Embryonic facial prominence (tissue), 1 donor: ENCODE measurements at regions not wholly inside any gene's neighbourhood (a gene's known extent, or its start where the extent isn't known, plus 50 kb on each side); places are given as distances from the start of the nearest gene placed in this dataset.
"Not testable (repeated sequence)": the region's sequence is repeated elsewhere in the genome, so short reads cannot be mapped to it uniquely, and the experiment has no call there.

Source experiments
- DNase-seq: peaks from one replicate; pipeline ENCODE4 v3.0.0-alpha.2; 2016; ENCODE audit errors: extremely low spot score

DNA sequence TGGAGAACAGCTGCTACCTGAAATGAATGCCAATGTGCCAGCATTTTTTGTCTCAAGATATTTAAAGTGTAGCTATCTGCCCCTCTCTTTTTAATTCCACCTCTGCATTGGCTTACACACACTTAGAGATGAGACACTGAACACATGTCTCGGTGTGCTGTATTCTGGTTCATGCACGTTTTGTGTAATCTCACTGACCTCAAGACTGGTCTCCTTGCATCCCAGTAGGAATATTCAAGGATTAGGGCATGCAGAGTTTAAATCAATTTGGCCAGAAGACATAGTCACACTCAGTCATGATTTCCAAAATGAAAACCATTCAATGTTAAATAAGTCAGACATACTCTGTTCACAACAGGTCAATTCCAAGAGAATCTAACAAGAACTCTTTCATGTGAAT, 561.8 kb upstream of the TUSC1 start:
- DNase-seq: no peak

DNA sequence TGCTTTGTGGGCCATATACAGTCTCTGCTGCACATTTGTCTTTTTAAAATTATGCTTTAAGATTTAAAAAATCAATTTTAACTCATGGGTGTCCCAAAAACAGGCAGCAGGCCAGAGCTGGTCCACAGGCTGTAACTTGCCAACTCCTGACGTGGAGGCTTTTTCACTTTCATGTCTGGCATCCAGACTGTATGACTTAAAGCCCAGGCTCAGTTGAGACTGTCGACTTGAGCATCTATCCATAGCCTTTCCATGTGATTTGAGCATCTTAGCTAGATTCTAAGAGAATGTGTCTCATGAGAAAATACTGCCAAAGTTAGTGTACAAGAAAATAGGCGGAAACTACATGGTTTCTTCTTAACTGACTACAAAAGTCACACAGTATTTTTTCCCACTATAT, 559.0 kb upstream of the TUSC1 start:
- DNase-seq: no peak

DNA sequence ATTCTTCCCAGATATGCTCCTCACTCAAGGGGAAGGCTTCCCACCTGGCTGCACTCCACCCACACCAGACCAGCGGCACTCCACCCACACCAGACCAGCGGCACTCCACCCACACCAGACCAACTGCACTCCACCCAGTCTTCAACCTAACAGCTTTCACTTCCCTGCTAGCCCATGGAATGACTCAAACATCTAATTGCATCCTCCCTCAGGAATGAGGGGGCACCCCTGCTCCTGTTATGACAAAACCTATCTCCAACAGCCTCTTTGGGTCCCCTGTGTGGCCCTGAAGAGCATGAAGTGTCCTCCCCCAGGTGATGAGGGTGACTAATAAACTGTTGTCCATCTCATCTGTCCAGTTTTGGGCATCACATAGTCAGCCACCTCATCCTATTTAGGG, 556.6 kb upstream of the TUSC1 start:
- DNase-seq: no peak

DNA sequence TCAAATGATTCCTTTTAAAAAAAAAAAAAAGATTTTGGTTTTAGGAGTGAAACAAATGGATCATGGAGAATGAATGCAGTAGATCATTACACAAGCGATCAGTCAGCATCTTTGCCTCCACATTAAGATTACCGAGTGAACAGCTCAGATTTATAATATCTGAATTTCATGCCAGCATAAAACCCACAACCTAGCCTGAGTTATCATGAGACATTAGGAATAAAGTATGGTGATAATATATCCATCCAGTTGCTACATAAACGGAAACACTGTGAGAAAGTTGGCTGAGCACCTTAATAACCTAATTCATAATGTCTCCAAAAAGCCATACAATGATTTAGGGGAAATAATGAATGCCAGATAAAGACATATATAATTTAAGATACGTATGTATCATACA, 553.1 kb upstream of the TUSC1 start:
- no peak for DNase-seq

DNA sequence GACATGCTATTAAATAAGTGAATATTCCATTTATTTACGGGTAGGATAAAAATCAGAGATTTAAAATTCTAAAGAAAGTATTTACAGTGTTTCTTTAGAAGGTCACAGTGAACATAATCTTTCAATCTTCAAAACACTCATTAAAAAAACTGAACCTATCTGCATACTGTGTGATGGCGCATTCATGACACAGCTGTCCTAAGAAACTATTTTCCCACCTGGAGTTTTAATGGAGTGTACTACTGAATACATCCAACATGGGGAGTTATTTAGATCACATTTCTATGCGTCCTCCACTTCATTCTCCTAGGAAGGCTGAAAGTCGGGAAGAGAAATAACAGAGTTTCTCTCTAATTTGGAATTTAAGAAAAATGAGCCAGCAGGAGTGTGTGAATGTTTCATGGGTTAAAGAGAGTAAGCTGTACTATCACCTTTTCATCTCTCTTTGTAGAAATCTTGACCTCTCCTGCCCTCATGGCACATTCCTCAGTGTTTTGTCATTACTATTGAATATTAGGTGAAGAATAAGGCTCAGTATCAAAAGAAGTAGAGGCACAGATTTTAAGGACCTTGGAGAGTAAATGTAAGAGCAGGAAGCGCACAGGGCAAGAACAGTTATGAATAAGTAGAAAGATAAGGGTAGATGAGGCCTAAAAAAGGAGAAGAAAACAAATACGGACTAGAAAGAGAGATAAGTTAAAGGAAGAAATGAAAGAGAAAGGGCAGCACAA, 551.2 kb upstream of the TUSC1 start:
- no peak for DNase-seq

DNA sequence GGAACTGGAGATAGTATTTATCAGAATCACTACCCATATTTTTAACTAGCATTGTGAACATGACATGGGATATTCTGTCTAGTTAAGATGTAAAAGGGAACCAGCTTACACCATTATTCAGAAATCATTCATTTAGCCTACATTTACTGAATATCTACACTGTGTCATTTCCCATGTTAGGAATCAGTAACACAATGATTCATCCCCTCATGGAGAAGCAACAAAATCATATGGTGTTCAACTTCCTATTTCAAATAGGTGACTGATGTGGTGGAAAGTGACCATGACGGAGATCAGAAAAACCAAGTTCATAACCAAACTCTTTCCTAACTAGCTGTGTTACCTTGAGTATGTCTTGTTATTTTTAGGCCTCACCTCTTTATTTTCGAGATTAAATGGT, 550.0 kb upstream of the TUSC1 start:
- DNase-seq: no peak

DNA sequence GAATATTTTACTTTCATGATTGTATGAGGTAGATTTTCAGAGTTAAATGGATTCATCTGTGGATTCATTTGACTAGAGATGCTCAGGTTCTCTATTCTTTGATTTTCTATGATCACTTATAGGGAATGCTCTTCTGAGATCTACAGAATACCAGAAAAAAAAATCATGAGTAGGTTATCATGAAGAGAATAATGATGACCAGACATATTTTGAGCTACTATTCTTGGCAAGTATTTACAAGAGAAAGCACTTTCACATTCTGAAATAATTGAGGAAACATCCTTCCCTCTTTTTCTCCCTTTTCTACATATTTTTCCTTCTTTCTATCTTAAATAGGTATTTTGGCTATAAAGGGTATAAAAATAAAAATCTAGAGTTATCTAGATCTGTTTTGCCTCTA, 543.0 kb upstream of the TUSC1 start:
- DNase-seq: no peak

DNA sequence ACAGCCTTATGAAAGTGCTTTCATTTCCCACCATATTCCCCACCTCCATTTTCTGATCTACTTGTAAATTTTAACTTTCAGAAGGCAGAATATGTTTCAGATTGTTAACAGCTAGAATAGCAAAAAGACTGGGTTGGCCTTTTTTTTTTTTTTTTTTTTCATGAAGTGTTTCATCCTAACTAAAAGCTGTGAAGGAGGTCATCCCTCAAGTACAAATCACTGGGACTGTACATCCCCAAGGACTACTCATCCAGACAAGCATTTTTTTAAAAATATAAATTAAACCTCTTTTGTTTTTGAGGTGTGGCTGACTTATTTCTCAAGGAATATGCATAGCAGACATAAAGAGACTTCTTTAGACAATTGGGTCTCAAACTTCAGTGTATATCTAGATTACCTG, 542.1 kb upstream of the TUSC1 start:
- DNase-seq: no peak

DNA sequence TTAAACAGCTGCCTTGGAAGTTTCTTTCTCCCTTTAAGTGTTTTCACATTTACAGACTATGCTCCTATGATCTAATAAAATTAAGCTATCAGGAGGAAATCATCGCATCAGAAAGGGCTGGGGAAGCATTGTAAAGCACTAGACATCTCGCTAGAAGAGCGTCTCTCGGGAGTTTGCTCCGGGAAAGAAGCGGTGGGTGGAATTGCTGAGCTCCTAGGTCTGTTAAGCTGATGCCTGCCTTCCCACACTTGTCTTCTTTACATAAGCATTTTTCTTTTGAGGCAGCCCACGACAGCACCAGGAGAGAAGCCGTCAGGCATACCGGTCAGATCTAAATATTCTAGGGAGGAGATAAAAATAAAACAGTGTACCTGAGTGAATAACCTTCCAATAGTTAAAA, 541.7 kb upstream of the TUSC1 start:
- DNase-seq: no peak

DNA sequence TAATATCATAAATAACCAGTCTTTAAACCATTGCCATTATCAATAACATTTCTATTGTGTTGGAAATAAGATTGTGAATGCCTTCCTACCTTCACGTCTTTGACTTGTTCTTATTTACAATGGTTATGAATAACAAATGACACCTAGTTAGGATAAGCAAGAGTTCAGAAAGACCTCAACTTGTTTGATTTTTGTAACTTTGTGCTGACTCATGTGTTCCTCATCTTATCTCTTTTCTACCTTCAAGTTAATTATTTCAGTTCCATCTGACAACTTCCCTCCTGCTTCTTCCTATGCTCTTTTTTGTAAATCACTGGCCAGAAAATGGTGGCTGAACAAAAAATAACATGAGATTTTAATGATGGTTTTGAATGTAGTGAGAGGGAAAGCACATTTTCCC, 538.5 kb upstream of the TUSC1 start:
- DNase-seq: no peak

DNA sequence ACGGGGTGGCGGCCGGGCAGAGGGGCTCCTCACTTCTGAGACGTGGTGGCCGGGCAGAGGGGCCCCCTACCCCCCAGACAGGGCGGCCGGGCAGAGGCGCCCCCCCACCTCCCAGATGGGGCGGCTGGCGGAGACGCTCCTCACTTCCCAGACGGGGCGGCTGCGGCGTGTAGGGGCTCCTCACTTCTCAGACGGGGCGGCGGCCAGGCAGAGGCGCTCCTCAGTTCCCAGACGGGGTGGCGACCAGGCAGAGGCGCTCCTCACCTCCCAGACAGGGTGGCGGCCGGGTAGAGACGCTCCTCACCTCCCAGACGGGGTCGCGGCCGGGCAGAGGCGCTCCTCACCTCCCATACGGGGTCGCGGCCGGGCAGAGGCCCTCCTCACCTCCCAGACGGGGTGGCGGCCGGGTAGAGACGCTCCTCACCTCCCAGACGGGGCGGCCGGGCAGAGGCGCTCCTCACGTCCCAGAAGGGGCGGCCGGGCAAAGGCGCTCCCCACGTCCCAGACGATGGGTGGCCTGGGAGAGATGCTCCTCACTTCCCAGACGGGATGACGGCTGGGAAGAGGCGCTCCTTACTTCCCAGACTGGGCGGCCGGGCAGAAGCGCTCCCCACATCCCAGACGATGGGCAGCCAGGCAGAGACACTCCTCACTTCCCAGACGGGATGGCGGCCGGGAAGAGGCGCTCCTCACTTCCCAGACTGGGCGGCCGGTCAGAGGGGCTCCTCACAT, 536.6 kb upstream of the TUSC1 start:
- not testable (repeated sequence) for DNase-seq

DNA sequence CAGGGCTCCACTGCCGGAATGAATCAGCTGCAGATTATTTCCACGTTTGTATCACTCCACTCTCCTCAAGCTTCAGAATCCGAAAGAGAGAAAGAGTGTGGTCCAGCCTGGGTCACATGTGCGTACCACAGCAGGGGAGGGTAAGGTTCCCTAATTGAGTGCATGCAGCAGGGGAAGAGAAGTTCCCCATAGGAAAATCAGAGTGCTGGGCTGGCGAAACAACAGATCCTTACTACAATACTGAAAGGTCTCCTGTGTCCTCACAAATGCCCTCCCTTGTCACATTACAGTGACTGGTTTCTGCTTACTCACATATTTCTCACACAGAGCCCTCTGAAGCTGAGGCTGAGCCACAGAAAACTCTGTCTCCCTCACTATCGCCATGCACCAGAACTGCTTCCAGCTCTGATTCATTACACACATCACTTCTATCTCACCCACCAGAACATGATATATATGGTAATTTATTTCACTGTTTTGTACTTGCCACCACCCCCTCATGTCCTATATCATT, 532.2 kb upstream of the TUSC1 start:
- no peak for DNase-seq

DNA sequence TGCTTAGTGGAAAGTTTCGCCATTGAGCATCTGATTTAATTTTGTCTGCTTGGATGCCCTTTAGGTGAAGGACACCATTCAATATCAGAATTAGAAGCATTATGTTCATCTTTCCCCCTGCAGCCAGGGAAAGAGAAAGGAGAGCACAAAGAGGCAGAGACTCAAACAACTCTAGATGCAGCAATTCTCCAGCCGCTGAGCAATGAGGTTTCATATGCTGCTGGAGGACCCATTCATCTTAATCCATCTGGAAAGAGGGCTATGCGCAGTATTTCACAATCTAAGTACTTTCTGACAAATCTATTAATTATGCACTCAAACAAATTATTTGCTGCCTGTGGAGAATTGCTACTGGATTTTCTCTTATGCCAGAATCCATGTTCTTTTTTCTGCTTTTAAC, 527.0 kb upstream of the TUSC1 start:
- no peak for DNase-seq

DNA sequence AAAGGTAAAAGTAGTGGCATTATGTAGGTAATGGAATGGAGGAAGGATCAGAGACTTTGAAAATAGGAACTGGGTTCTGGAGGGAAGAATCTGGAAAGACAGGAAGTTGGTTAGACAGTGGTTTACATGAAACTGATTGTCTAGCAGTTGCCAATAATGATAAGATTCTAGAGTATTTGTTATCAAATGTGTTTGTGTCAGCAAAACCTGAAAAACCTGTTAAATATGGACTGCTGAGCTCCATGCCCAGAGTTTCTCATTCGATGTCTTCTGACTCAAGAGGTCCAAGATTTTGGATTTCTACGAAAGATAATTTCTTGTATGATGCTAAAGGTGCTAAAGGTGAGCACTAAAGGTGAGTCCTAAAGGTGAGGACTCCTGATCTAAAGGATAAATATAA, 515.0 kb upstream of the TUSC1 start:
- no peak for DNase-seq

DNA sequence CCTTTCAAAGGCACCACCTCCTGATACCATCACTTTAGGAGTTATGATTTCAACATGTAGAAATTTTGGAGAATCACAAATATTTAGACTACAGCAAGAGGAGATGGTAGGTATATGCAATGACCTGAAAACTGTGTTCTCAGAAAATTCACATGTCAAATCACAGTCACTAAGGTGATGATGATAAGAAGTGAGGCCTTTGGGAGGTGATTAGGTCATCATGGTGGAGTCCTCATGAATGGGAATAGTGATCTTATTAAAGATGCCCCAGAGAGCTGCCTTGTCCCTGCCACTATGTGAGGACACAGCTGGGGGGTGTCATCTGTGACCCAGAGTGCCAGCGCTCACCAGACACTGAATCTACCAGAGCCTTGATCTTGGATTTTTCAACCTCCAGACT, 513.5 kb upstream of the TUSC1 start:
- DNase-seq: no peak

DNA sequence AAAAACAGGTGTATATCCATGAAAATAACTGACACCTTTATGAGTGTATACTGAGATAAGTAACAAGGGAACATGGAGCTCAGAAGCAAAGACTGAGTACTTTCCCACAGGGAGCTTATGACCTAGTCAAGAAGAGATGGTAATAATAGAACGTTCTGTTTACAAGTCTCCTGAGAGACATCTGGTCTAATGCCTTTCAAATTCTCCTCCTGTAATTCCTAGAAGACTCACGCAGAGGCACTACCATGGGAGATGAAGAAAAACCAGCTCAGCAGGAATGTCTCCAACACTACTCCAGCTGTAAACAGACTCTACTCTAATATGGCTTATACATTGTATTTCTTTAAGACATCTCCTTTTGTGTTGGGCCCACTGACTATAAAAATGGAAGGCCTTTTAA, 503.6 kb upstream of the TUSC1 start:
- no peak for DNase-seq

DNA sequence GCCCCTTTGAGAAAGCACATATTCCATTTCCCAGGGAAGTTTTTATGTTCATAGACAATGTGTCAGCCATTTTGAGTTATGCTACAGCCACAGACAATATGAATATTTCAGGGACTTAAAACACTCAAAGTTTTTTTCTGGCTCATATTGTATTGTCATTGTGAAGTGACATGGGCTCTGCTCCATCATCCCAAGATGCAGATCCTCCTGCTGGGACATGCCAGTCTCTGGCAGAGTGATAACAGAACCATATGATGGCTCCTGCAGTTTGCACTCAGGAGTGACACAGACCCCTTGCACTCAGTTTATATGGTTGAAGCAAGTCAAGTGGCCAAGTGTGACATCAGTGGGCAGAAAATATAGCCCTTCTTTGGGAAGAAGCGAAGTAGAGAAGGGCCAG, 498.4 kb upstream of the TUSC1 start:
- no peak for DNase-seq

DNA sequence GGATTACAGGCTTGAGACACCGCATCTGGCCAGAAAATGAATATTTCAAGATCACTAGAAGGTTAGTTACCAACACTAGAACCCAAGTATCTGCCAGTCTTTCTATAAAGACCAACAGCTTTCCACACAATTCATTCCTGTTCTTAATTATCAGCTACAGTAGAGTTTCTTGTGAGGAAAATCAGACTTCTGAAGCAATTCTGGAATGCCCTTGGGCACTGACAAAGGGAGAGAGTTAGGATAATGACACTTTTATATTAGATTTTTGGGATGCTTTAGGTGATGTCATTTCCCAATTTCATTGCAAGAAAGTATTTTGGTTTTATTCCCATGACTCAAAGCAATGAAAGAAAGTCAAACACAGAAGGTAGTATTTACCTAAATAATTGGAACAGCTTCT, 497.0 kb upstream of the TUSC1 start:
- DNase-seq: no peak

DNA sequence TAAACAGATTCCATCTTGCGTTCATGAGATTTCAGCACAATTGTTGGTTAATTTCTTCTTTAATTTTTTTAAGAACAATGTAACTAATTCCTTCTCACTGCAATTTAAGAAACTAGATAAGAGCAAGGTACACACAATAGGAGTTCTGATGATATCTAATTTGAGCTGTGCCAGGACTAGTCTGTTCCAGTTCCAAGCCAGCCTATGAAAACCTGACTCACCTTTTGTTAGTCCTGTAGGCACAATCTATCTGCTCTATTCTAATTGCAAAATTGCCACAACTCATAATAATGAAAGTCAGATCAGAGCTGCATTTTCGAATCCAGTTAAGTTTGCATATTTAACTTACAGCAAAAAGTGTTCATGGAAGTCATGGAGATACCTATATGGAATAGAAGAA, 494.1 kb upstream of the TUSC1 start:
- no peak for DNase-seq

DNA sequence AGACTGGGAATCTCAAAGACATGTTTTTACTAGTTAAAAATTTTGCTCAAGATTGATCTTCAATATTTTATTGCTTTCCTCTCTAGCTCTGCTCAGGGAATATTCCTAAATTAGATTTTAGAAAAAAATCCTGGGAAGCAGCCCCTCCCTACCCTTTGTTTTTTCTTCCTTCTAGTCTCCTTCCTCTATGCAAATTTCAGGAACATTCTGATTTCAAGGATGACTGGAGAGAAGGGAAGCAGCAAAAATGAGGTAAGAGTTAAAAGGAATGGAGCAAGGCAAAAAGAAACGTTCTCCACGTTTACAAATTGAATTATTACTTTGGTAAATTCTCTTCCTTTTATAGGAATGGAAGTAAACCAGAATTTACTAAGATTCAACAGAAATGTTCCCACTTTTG, 493.4 kb upstream of the TUSC1 start:
- DNase-seq: no peak

DNA sequence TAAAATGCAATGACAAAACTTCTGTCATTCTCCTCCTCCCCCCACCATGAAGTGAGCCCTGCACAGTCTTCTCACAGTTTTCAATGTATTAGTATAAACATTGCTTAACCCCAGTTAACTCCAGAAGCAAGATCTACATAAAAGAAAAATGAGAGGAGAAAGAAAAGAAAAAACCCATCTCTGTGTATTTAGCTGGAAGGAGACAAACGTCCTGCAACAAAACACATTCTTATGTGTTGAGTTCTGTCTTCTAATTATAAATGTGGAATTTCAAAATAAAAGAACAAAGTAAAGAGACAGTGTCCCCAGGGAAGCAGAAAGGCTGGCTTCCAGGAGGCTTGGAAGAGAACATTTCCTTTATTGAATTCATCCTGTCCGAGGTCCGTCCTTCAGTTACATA, 491.9 kb upstream of the TUSC1 start:
- DNase-seq: no peak

DNA sequence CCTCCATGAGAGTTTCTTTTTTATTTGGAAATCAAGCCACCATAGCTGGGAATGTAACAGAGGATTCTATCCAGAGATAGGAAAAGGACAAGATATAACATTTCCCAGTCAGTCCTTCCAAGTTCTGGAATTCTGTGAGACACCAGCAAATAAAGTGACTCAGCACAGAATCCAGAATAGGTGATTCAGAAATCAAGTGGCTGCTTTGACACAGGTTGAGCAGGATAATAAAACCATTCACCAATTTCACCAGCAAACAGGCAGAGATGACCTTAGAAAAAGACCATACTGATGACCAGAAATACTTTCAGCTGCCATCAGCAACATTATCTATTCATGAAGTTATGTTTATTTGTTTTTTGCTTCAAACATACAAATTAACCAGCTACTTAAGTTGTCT, 491.5 kb upstream of the TUSC1 start:
- no peak for DNase-seq

DNA sequence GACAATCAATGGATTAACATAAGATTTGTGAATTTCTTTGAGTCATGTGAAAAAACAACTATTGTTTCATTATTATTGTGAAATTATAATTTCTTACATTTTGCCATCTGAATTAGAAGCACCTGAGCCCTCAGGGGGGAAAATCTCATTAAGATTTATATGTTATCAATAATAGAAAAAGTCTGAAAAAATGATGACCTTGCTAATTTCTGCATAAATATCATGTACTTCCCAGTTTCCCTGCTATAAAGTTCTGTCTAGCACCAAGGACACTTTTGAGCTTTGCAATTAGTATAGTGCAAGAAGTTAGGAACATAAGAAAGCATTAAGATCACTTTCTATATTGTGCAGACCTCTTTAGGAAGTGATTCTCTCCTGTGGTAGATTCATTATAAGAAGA, 488.3 kb upstream of the TUSC1 start:
- no peak for DNase-seq

DNA sequence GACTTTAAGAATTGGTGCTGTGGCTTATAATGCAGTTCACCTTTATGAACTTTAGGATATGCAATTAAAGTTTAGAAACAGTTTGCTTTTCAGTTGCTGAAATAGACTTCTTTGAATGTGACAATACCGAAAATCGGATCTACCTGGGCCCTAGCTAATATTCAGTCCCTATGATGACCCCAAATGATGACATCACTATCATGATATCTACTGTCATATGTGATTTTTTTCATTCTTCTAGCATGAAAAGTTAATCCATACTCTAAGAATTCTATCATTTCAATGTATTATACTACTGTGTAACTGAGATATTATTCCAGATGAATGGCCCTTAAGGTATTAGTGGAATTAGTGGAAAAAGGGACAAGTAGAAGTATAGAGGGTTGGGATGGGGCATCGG, 487.2 kb upstream of the TUSC1 start:
- DNase-seq: no peak
